ENCODE measurements at regions not wholly inside any gene's neighbourhood (a gene's known extent, or its start where the extent isn't known, plus 50 kb on each side); places are given as distances from the start of the nearest gene placed in this dataset.

GRCh38 chr4:122249357-122249756 lies 97.2 kb downstream of the BLTP1 start:
- H3K4me3 ChIP-seq (ENCODE audit: low read length): no peak overlapping the region
- no peak for DNase-seq (ENCODE audit: low read depth)
- TF ChIP-seq CTCF (conservative IDR thresholded peaks at IDR 0.05; ENCODE audit: low read depth, low read length): no peak

- no peak for DNase-seq (ENCODE audit: low read depth)
- TF ChIP-seq CTCF (conservative IDR thresholded peaks at IDR 0.05; ENCODE audit: low read depth, low read length): no peak
- no peak overlapping the region for H3K4me3 ChIP-seq (ENCODE audit: low read length)
These were observed 100.5 kb downstream of the BLTP1 start for GRCh38 chr4:122252584-122252983.

- no peak for DNase-seq (ENCODE audit: low read depth)
- no peak overlapping the region for H3K4me3 ChIP-seq (ENCODE audit: low read length)
- no peak for TF ChIP-seq CTCF (conservative IDR thresholded peaks at IDR 0.05; ENCODE audit: low read depth, low read length)
These were observed 107.7 kb downstream of the BLTP1 start for GRCh38 chr4:122259849-122260248.

- TF ChIP-seq CTCF (conservative IDR thresholded peaks at IDR 0.05; ENCODE audit: low read depth, low read length): no peak
- DNase-seq (ENCODE audit: low read depth): no peak
- no peak overlapping the region for H3K4me3 ChIP-seq (ENCODE audit: low read length)
These were observed 102.5 kb upstream of the ADAD1 start for GRCh38 chr4:122276359-122276758.

- H3K4me3 ChIP-seq (ENCODE audit: low read length): no peak overlapping the region
- DNase-seq (ENCODE audit: low read depth): no peak
- TF ChIP-seq CTCF (conservative IDR thresholded peaks at IDR 0.05; ENCODE audit: low read depth, low read length): no peak
These were observed 99.8 kb upstream of the ADAD1 start for GRCh38 chr4:122278976-122279375.

GRCh38 chr4:122279670-122280069 lies 99.1 kb upstream of the ADAD1 start:
- no peak for DNase-seq (ENCODE audit: low read depth)
- no peak for TF ChIP-seq CTCF (conservative IDR thresholded peaks at IDR 0.05; ENCODE audit: low read depth, low read length)
- no peak overlapping the region for H3K4me3 ChIP-seq (ENCODE audit: low read length)

- no peak overlapping the region for H3K4me3 ChIP-seq (ENCODE audit: low read length)
- no peak for DNase-seq (ENCODE audit: low read depth)
- TF ChIP-seq CTCF (conservative IDR thresholded peaks at IDR 0.05; ENCODE audit: low read depth, low read length): no peak
These were observed 93.5 kb upstream of the ADAD1 start for GRCh38 chr4:122285285-122285684.
